Panc1 (cell line): ENCODE measurements at regions not wholly inside any gene's neighbourhood (a gene's known extent, or its start where the extent isn't known, plus 50 kb on each side); places are given as distances from the start of the nearest gene placed in this dataset.

Source experiments
- ATAC-seq: fragments of 200-7000 bp; cut with Tn5 transposase; 2 replicates; pipeline ENCODE4 v1.9.1; 2020; ENCODE audit warnings: mild to moderate bottlenecking, moderate library complexity
- BruUV-seq: library from RNA; stranded (reverse); fragments of 400-500 nt; replicated peaks from 2 replicates; lab custom pipeline; 2021; lab: Mats Ljungman, UMichigan
- CTCF ChIA-PET: fragments of 300-600 bp; sonication (Branson Sonifier 250); formaldehyde crosslinking; loops from one replicate; lab custom pipeline; 2022; ENCODE audit warnings: antibody characterized with exemption; lab: Charles Lee
- POLR2A ChIA-PET: fragments of 300-600 bp; sonication (Branson Sonifier 250); formaldehyde crosslinking; loops from one replicate; lab custom pipeline; 2022; ENCODE audit warnings: antibody characterized with exemption; lab: Charles Lee
- DNase-seq: peaks from one replicate; pipeline ENCODE4 v3.0.0-alpha.2; 2010; ENCODE audit warnings: low read depth, low spot score
- H3K27ac ChIP-seq: 2 replicates; pipeline ENCODE4 v1.5.1; 2011; ENCODE audit warnings: mild to moderate bottlenecking, low read length, inconsistent platforms
- H3K27me3 ChIP-seq: fragments of 200-500 bp; sonication (Bioruptor generic); 2 replicates; pipeline ENCODE4 v1.6.0; 2014; ENCODE audit warnings: low read length, inconsistent platforms; ENCODE audit not compliant: control insufficient read depth, insufficient read depth
- H3K36me3 ChIP-seq: fragments of 200-500 bp; sonication (Bioruptor generic); 2 replicates; pipeline ENCODE4 v1.5.1; 2014; ENCODE audit warnings: inconsistent platforms, mild to moderate bottlenecking, low read length, moderate library complexity; ENCODE audit not compliant: control insufficient read depth, insufficient read depth
- H3K4me1 ChIP-seq: 2 replicates; pipeline ENCODE4 v1.5.1; 2011; ENCODE audit warnings: inconsistent platforms, mild to moderate bottlenecking, low read length, moderate library complexity; ENCODE audit not compliant: control insufficient read depth, insufficient read depth
- H3K4me3 ChIP-seq, 2 experiments: 2 replicates each; pipeline ENCODE4 v1.5.1; 2011 to 2012; ENCODE audit warnings: low read depth in 2 of 2, low read length in 2 of 2, mild to moderate bottlenecking in 2 of 2, inconsistent platforms in 1 of 2, moderate library complexity in 1 of 2
- H3K9me3 ChIP-seq: fragments of 200-500 bp; sonication (Bioruptor generic); 2 replicates; pipeline ENCODE4 v1.5.1; 2014; ENCODE audit warnings: low read depth, mild to moderate bottlenecking, inconsistent platforms, low read length, moderate library complexity; ENCODE audit not compliant: control insufficient read depth, insufficient read depth
- POLR2AphosphoS5 ChIP-seq: IDR thresholded peaks from 2 replicates; pipeline ENCODE4 v1.6.1; 2012; ENCODE audit warnings: mild to moderate bottlenecking, low read depth, low read length, moderate library complexity
- SIN3A ChIP-seq: IDR thresholded peaks from 2 replicates; pipeline ENCODE4 v1.6.1; 2012; ENCODE audit warnings: low read depth, mild to moderate bottlenecking, low read length, moderate library complexity, borderline replicate concordance; ENCODE audit not compliant: insufficient read depth
- TCF7L2 ChIP-seq: IDR thresholded peaks from 2 replicates; pipeline ENCODE4 v1.6.1; 2011; ENCODE audit warnings: mild to moderate bottlenecking, low read depth, low read length, inconsistent platforms
- in situ Hi-C: cut with HindIII; loops from 2 replicates; pipeline ENCODE4 v1.10.0; 2016; ENCODE audit warnings: low sequenced_read_pairs, low pct_unique_long_range_greater_than_20kb
- intact Hi-C: fragments of 100-400 bp; cut with micrococcal nuclease; formaldehyde crosslinking; loops from one replicate; pipeline ENCODE4 v1.10.0; 2022; ENCODE audit not compliant: unreplicated experiment
- TF ChIP-seq, protein P1 (sequence below), 2 experiments: IDR thresholded peaks; 2 replicates each; pipeline ENCODE4 v1.6.1; 2011 to 2012; ENCODE audit warnings: low read depth in 2 of 2, control low read depth in 1 of 2, low read length in 1 of 2, mild to moderate bottlenecking in 1 of 2, moderate library complexity in 1 of 2; ENCODE audit not compliant: insufficient read depth in 1 of 2
- TF ChIP-seq, protein P2 (sequence below): fragments of 450-650 bp; IDR thresholded peaks from 2 replicates; pipeline ENCODE4 v1.5.1; 2017; ENCODE audit warnings: mild to moderate bottlenecking

DNA sequence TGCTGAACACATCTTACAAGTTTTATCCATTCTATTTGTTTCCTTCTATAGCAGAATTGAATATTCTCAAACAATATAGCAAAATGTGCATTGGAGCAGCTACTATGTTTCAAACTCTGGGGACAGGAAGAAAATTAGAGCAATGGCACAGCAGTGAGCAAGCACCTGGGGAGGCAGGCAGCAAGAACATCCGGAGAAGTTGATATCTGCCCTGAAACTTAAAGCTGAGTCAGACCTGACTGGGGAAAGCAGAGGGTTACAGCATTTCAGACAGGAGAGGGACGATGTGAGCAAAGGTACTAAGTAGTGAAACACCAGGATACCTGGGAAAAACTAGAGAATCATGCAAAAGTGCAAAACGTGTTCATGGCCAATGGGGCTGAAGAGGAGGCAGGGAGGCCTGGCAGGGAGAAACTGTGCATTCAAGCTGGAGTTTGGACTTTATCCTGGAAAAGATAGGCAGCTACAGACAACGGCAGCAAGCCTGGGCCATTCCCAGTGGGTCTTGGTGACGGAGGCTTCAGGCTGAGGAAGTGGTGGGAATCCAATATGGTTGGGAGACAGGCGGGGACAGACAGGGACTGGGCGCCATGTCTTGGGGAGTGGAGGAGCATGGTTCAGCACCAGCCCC, 118.0 kb upstream of the CDKN3 start:
- no peak for ATAC-seq
- TF ChIP-seq TCF7L2 (no peak), POLR2AphosphoS5 (no peak), SIN3A (no peak)
- TF ChIP-seq, protein P1, sequence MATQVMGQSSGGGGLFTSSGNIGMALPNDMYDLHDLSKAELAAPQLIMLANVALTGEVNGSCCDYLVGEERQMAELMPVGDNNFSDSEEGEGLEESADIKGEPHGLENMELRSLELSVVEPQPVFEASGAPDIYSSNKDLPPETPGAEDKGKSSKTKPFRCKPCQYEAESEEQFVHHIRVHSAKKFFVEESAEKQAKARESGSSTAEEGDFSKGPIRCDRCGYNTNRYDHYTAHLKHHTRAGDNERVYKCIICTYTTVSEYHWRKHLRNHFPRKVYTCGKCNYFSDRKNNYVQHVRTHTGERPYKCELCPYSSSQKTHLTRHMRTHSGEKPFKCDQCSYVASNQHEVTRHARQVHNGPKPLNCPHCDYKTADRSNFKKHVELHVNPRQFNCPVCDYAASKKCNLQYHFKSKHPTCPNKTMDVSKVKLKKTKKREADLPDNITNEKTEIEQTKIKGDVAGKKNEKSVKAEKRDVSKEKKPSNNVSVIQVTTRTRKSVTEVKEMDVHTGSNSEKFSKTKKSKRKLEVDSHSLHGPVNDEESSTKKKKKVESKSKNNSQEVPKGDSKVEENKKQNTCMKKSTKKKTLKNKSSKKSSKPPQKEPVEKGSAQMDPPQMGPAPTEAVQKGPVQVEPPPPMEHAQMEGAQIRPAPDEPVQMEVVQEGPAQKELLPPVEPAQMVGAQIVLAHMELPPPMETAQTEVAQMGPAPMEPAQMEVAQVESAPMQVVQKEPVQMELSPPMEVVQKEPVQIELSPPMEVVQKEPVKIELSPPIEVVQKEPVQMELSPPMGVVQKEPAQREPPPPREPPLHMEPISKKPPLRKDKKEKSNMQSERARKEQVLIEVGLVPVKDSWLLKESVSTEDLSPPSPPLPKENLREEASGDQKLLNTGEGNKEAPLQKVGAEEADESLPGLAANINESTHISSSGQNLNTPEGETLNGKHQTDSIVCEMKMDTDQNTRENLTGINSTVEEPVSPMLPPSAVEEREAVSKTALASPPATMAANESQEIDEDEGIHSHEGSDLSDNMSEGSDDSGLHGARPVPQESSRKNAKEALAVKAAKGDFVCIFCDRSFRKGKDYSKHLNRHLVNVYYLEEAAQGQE (IDR thresholded peaks at IDR 0.05; ENCODE audit: insufficient read depth in 1 of 2, low read depth in 2 of 2, low read length in 1 of 2), result no peak
- TF ChIP-seq, protein P2, sequence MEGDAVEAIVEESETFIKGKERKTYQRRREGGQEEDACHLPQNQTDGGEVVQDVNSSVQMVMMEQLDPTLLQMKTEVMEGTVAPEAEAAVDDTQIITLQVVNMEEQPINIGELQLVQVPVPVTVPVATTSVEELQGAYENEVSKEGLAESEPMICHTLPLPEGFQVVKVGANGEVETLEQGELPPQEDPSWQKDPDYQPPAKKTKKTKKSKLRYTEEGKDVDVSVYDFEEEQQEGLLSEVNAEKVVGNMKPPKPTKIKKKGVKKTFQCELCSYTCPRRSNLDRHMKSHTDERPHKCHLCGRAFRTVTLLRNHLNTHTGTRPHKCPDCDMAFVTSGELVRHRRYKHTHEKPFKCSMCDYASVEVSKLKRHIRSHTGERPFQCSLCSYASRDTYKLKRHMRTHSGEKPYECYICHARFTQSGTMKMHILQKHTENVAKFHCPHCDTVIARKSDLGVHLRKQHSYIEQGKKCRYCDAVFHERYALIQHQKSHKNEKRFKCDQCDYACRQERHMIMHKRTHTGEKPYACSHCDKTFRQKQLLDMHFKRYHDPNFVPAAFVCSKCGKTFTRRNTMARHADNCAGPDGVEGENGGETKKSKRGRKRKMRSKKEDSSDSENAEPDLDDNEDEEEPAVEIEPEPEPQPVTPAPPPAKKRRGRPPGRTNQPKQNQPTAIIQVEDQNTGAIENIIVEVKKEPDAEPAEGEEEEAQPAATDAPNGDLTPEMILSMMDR, result no peak
- CTCF ChIA-PET, result no interaction called here

DNA sequence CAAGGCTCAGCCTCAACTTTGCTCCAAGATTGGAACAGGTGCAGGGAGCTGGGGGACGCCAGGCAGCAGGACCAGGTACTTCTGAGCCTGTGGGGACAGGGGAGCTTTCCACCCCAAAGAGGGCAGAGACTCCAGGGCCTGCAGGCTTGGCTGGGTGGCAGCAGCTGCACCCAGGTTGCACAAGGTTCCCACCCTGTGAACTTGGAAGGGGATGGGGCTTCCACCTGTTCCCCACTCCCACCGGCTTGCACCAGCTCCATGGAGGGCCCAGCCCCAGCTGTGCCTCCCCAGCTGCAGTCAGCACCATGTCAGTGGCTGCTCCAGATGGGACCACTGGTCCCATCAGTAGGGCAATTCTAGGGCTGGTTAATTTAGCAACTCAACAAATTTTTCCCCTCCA, 114.0 kb upstream of the CDKN3 start:
- TF ChIP-seq POLR2AphosphoS5 (no peak), SIN3A (no peak), TCF7L2 (no peak)
- TF ChIP-seq, protein P2, result no peak
- TF ChIP-seq, protein P1 (IDR thresholded peaks at IDR 0.05; ENCODE audit: insufficient read depth in 1 of 2, low read depth in 2 of 2, low read length in 1 of 2), result no peak
- intact Hi-C loops (no loop called here), in situ Hi-C loops (no loop called here)
- H3K36me3 ChIP-seq, result no peaks in the 10 kb centered on the region
- H3K27me3 ChIP-seq, result no peaks in the 10 kb centered on the region
- H3K9me3 ChIP-seq, result no peaks in the 10 kb centered on the region
- no peaks in the 10 kb centered on the region for H3K4me1 ChIP-seq
- no TSS peak for BruUV-seq
- CTCF ChIA-PET, result no interaction called here
- ATAC-seq (no peak), DNase-seq (no peak)
- no peak overlapping the region for H3K4me3 ChIP-seq
- POLR2A ChIA-PET, result no interaction called here
- H3K27ac ChIP-seq, result no peak overlapping the region

More for the DNA sequence above, 118.0 kb upstream of the CDKN3 start:
- intact Hi-C loops, result no loop called here
- no peak for DNase-seq
- Histone ChIP-seq H3K27me3 (no peaks in the 10 kb centered on the region), H3K36me3 (no peaks in the 10 kb centered on the region), H3K4me1 (no peaks in the 10 kb centered on the region), H3K27ac (no peak overlapping the region), H3K4me3 (no peak overlapping the region), H3K9me3 (no peaks in the 10 kb centered on the region)
- no TSS peak for BruUV-seq
- in situ Hi-C loops, result no loop called here
- POLR2A ChIA-PET, result no interaction called here
